ENCODE measurements at regions not wholly inside any gene's neighbourhood (a gene's known extent, or its start where the extent isn't known, plus 50 kb on each side); places are given as distances from the start of the nearest gene placed in this dataset.

- no peak for TF ChIP-seq EZH2phosphoT487 (IDR thresholded peaks at IDR 0.05; ENCODE audit: borderline replicate concordance, low read depth, low read length)
- TF ChIP-seq CTCF (conservative IDR thresholded peaks at IDR 0.05; ENCODE audit: low read length): no peak
These were observed 65.1 kb upstream of the ST8SIA6 start for GRCh38 chr10:17519457-17519856.
